GM23338 (cell line): ENCODE measurements at regions not wholly inside any gene's neighbourhood (a gene's known extent, or its start where the extent isn't known, plus 50 kb on each side); places are given as distances from the start of the nearest gene placed in this dataset.

Experiments
- ATAC-seq: fragments of 200-7000 bp; cut with Tn5 transposase; 3 replicates; pipeline ENCODE4 v1.9.1; 2020
- DNase-seq: peaks from one replicate; pipeline ENCODE4 v3.0.0-alpha.2; 2015; ENCODE audit warnings: low spot score
- H2AFZ ChIP-seq: fragments of 200-600 bp; sonication (generic); 2 replicates; pipeline ENCODE4 v1.8.0; 2016; ENCODE audit warnings: antibody characterized with exemption, mild to moderate bottlenecking, moderate library complexity
- H3F3A ChIP-seq: fragments of 200-600 bp; sonication (generic); replicated peaks from 2 replicates; pipeline ENCODE4 v1.8.0; 2017; ENCODE audit warnings: antibody characterized with exemption, mixed run types, low read depth
- H3K27ac ChIP-seq: fragments of 200-600 bp; sonication (generic); 2 replicates; pipeline ENCODE4 v1.6.1; 2016; ENCODE audit warnings: low read depth
- H3K27me3 ChIP-seq: fragments of 200-600 bp; sonication (generic); 2 replicates; pipeline ENCODE4 v1.8.0; 2016; ENCODE audit warnings: mild to moderate bottlenecking, mixed run types, moderate library complexity; ENCODE audit not compliant: insufficient read depth
- H3K36me3 ChIP-seq: fragments of 200-600 bp; sonication (generic); 2 replicates; pipeline ENCODE4 v1.8.0; 2016; ENCODE audit warnings: mild to moderate bottlenecking; ENCODE audit not compliant: insufficient read depth
- H3K4me1 ChIP-seq: fragments of 200-600 bp; sonication (generic); 2 replicates; pipeline ENCODE4 v1.8.0; 2016; ENCODE audit warnings: mild to moderate bottlenecking, moderate library complexity; ENCODE audit not compliant: insufficient read depth
- H3K4me2 ChIP-seq: fragments of 200-600 bp; sonication (generic); 2 replicates; pipeline ENCODE4 v1.7.1; 2017; ENCODE audit warnings: mixed run types
- H3K4me3 ChIP-seq: fragments of 200-600 bp; sonication (generic); 2 replicates; pipeline ENCODE4 v1.6.1; 2016; ENCODE audit warnings: mixed run types
- H3K79me2 ChIP-seq: fragments of 200-600 bp; sonication (generic); replicated peaks from 2 replicates; pipeline ENCODE4 v1.8.0; 2017; ENCODE audit warnings: mild to moderate bottlenecking; ENCODE audit not compliant: insufficient read depth
- H3K9me2 ChIP-seq: fragments of 200-600 bp; sonication (generic); 2 replicates; pipeline ENCODE4 v1.8.0; 2017; ENCODE audit not compliant: insufficient read depth
- H4K20me1 ChIP-seq: fragments of 200-600 bp; sonication (generic); replicated peaks from 2 replicates; pipeline ENCODE4 v1.8.0; 2017; ENCODE audit warnings: mild to moderate bottlenecking; ENCODE audit not compliant: insufficient read depth
- H3K27ac Mint-ChIP-seq: 2 replicates; pipeline ENCODE4 v1.8.0; 2020; ENCODE audit warnings: inconsistent platforms, mild to moderate bottlenecking, moderate library complexity, mixed read lengths
- H3K27me3 Mint-ChIP-seq: 3 replicates; pipeline ENCODE4 v1.8.0; 2022; ENCODE audit warnings: low read depth, mild to moderate bottlenecking, moderate library complexity, mixed read lengths, inconsistent platforms; ENCODE audit not compliant: insufficient read depth, poor library complexity
- H3K36me3 Mint-ChIP-seq: 3 replicates; pipeline ENCODE4 v1.8.0; 2021; ENCODE audit warnings: low read depth, mild to moderate bottlenecking, inconsistent platforms, moderate library complexity, mixed read lengths
- H3K4me1 Mint-ChIP-seq: 3 replicates; pipeline ENCODE4 v1.8.0; 2020; ENCODE audit warnings: mild to moderate bottlenecking, inconsistent platforms, mixed read lengths
- H3K4me3 Mint-ChIP-seq: 3 replicates; pipeline ENCODE4 v1.8.0; 2021; ENCODE audit warnings: moderate library complexity, mild to moderate bottlenecking, inconsistent platforms, mixed read lengths
- H3K9me3 Mint-ChIP-seq: 3 replicates; pipeline ENCODE4 v1.8.0; 2020; ENCODE audit warnings: moderate library complexity, mild to moderate bottlenecking, inconsistent platforms, mixed read lengths
- CREB1 ChIP-seq: fragments of 250-450 bp; sonication (Bioruptor Pico); IDR thresholded peaks from 2 replicates; pipeline ENCODE4 v1.5.0; 2020; ENCODE audit warnings: low read depth, mild to moderate bottlenecking, moderate library complexity
- EZH2 ChIP-seq: fragments of 200-600 bp; sonication (generic); IDR thresholded peaks from one replicate; pipeline ENCODE4 v1.8.0; 2017; ENCODE audit warnings: antibody characterized with exemption, mild to moderate bottlenecking, low read depth; ENCODE audit not compliant: unreplicated experiment
- EZH2phosphoT487 ChIP-seq: fragments of 200-600 bp; sonication (generic); IDR thresholded peaks from one replicate; pipeline ENCODE4 v1.8.1; 2018; ENCODE audit warnings: antibody characterized with exemption; ENCODE audit not compliant: unreplicated experiment
- JUNB ChIP-seq: IDR thresholded peaks from one replicate; pipeline ENCODE4 v1.6.1; 2016; ENCODE audit warnings: antibody characterized with exemption; ENCODE audit not compliant: unreplicated experiment
- NANOG ChIP-seq: IDR thresholded peaks from 2 replicates; pipeline ENCODE4 v1.6.1; 2016; ENCODE audit warnings: antibody characterized with exemption, borderline replicate concordance
- POLR2AphosphoS5 ChIP-seq: IDR thresholded peaks from 2 replicates; pipeline ENCODE4 v1.6.1; 2016; ENCODE audit warnings: antibody characterized with exemption, low read depth
- ZNF114 ChIP-seq: fragments of 250-450 bp; sonication (Bioruptor Pico); IDR thresholded peaks from 2 replicates; pipeline ENCODE4 v1.5.0; 2020; ENCODE audit warnings: mild to moderate bottlenecking, moderate library complexity
- ZNF331 ChIP-seq: fragments of 250-450 bp; sonication (Bioruptor Pico); IDR thresholded peaks from 2 replicates; pipeline ENCODE4 v1.5.0; 2020; ENCODE audit warnings: low read depth, mild to moderate bottlenecking, moderate library complexity
- TF ChIP-seq, protein P1 (sequence below): IDR thresholded peaks from 2 replicates; pipeline ENCODE4 v1.6.1; 2016; ENCODE audit warnings: antibody characterized with exemption
- TF ChIP-seq, protein P2 (sequence below), 2 experiments: fragments of 200-600 bp in 1 of 2; sonication (generic) in 1 of 2; conservative IDR thresholded peaks; 2 replicates each; pipeline versions ENCODE4 v1.5.1 to v1.6.1; 2016 to 2017; ENCODE audit warnings: antibody characterized with exemption in 2 of 2, low read depth in 2 of 2, mild to moderate bottlenecking in 2 of 2, moderate library complexity in 1 of 2
- TF ChIP-seq, protein P3 (sequence below): fragments of 250-450 bp; sonication (Bioruptor Pico); IDR thresholded peaks from 2 replicates; pipeline ENCODE4 v1.5.0; 2020; ENCODE audit warnings: mild to moderate bottlenecking, moderate library complexity
- TF ChIP-seq, protein P4 (sequence below): IDR thresholded peaks from one replicate; pipeline ENCODE4 v1.6.1; 2018; ENCODE audit warnings: antibody characterized with exemption; ENCODE audit not compliant: unreplicated experiment

DNA sequence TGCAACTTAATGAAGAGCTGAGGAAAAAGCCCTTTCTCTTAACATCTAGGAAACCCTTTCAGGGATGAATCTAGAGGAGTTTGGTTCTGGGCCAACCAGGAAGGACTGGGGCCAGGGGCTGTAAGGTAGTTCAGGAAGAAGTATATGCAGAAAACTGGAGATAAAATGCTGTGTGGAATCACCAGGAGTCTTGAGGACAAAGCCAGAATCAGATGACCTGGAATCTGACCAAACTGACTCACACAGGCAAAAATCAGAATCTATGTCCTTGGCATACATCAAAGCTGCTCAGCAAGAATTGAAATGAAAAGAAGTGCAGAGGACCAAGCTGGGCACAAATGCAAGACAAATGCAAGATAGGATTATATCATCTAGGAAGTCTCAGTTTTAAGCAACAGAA lies 59.4 kb upstream of the ATP2C1 start (continued):
- TF ChIP-seq, protein P1, sequence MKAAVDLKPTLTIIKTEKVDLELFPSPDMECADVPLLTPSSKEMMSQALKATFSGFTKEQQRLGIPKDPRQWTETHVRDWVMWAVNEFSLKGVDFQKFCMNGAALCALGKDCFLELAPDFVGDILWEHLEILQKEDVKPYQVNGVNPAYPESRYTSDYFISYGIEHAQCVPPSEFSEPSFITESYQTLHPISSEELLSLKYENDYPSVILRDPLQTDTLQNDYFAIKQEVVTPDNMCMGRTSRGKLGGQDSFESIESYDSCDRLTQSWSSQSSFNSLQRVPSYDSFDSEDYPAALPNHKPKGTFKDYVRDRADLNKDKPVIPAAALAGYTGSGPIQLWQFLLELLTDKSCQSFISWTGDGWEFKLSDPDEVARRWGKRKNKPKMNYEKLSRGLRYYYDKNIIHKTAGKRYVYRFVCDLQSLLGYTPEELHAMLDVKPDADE: no peak
- TF ChIP-seq NANOG: no peak

DNA sequence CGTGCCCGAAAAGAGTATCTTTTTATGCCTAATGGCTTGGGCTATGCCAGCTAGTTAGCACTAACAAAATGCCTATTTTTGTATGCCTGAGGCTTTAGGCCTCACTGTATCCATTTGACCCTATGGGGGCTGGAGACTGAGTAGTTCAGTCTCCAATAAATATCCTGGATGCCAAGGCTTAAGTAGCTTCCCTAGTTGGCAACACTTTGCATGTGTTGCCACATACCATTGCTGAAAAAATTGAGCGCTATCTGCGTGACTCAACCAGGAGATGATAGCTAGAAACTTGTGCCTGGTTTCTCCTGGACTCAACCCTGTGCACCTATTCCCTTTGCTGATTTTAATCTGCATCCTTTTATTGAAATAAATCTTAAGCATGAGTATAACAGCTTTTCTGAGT lies 58.4 kb upstream of the ATP2C1 start:
- Histone ChIP-seq H3K4me3 (no peak overlapping the region), H2AFZ (no peak overlapping the region), H3K36me3 (no peaks in the 10 kb centered on the region), H4K20me1 (no peaks in the 10 kb centered on the region), H3K4me2 (no peak overlapping the region), H3K4me1 (peaks cover 39% of the 10 kb centered on the region), H3K27me3 (no peaks in the 10 kb centered on the region), H3K27ac (no peak overlapping the region), H3K9me2 (no peaks in the 10 kb centered on the region), H3F3A (no peaks in the 10 kb centered on the region), H3K79me2 (no peaks in the 10 kb centered on the region)
- H3K4me1 Mint-ChIP-seq: peaks cover 44% of the 10 kb centered on the region
- ATAC-seq (no peak), DNase-seq (no peak)
- H3K36me3 Mint-ChIP-seq: no peaks in the 10 kb centered on the region
- no peak overlapping the region for H3K27ac Mint-ChIP-seq
- peaks cover 2% of the 10 kb centered on the region for H3K27me3 Mint-ChIP-seq
- H3K9me3 Mint-ChIP-seq: no peaks in the 10 kb centered on the region; the same call in 2 of the 3 replicates
- no peak overlapping the region for H3K4me3 Mint-ChIP-seq
- TF ChIP-seq ZNF331 (CRISPR knock-in tag) (no peak), CREB1 (CRISPR knock-in tag) (no peak), ZNF114 (CRISPR knock-in tag) (no peak), EZH2 (no peak), EZH2phosphoT487 (no peak), JUNB (no peak), NANOG (no peak), POLR2AphosphoS5 (no peak)
- TF ChIP-seq, protein P2, sequence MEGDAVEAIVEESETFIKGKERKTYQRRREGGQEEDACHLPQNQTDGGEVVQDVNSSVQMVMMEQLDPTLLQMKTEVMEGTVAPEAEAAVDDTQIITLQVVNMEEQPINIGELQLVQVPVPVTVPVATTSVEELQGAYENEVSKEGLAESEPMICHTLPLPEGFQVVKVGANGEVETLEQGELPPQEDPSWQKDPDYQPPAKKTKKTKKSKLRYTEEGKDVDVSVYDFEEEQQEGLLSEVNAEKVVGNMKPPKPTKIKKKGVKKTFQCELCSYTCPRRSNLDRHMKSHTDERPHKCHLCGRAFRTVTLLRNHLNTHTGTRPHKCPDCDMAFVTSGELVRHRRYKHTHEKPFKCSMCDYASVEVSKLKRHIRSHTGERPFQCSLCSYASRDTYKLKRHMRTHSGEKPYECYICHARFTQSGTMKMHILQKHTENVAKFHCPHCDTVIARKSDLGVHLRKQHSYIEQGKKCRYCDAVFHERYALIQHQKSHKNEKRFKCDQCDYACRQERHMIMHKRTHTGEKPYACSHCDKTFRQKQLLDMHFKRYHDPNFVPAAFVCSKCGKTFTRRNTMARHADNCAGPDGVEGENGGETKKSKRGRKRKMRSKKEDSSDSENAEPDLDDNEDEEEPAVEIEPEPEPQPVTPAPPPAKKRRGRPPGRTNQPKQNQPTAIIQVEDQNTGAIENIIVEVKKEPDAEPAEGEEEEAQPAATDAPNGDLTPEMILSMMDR (conservative IDR thresholded peaks at IDR 0.05; ENCODE audit: low read depth in 2 of 2): no peak
- TF ChIP-seq, protein P3, sequence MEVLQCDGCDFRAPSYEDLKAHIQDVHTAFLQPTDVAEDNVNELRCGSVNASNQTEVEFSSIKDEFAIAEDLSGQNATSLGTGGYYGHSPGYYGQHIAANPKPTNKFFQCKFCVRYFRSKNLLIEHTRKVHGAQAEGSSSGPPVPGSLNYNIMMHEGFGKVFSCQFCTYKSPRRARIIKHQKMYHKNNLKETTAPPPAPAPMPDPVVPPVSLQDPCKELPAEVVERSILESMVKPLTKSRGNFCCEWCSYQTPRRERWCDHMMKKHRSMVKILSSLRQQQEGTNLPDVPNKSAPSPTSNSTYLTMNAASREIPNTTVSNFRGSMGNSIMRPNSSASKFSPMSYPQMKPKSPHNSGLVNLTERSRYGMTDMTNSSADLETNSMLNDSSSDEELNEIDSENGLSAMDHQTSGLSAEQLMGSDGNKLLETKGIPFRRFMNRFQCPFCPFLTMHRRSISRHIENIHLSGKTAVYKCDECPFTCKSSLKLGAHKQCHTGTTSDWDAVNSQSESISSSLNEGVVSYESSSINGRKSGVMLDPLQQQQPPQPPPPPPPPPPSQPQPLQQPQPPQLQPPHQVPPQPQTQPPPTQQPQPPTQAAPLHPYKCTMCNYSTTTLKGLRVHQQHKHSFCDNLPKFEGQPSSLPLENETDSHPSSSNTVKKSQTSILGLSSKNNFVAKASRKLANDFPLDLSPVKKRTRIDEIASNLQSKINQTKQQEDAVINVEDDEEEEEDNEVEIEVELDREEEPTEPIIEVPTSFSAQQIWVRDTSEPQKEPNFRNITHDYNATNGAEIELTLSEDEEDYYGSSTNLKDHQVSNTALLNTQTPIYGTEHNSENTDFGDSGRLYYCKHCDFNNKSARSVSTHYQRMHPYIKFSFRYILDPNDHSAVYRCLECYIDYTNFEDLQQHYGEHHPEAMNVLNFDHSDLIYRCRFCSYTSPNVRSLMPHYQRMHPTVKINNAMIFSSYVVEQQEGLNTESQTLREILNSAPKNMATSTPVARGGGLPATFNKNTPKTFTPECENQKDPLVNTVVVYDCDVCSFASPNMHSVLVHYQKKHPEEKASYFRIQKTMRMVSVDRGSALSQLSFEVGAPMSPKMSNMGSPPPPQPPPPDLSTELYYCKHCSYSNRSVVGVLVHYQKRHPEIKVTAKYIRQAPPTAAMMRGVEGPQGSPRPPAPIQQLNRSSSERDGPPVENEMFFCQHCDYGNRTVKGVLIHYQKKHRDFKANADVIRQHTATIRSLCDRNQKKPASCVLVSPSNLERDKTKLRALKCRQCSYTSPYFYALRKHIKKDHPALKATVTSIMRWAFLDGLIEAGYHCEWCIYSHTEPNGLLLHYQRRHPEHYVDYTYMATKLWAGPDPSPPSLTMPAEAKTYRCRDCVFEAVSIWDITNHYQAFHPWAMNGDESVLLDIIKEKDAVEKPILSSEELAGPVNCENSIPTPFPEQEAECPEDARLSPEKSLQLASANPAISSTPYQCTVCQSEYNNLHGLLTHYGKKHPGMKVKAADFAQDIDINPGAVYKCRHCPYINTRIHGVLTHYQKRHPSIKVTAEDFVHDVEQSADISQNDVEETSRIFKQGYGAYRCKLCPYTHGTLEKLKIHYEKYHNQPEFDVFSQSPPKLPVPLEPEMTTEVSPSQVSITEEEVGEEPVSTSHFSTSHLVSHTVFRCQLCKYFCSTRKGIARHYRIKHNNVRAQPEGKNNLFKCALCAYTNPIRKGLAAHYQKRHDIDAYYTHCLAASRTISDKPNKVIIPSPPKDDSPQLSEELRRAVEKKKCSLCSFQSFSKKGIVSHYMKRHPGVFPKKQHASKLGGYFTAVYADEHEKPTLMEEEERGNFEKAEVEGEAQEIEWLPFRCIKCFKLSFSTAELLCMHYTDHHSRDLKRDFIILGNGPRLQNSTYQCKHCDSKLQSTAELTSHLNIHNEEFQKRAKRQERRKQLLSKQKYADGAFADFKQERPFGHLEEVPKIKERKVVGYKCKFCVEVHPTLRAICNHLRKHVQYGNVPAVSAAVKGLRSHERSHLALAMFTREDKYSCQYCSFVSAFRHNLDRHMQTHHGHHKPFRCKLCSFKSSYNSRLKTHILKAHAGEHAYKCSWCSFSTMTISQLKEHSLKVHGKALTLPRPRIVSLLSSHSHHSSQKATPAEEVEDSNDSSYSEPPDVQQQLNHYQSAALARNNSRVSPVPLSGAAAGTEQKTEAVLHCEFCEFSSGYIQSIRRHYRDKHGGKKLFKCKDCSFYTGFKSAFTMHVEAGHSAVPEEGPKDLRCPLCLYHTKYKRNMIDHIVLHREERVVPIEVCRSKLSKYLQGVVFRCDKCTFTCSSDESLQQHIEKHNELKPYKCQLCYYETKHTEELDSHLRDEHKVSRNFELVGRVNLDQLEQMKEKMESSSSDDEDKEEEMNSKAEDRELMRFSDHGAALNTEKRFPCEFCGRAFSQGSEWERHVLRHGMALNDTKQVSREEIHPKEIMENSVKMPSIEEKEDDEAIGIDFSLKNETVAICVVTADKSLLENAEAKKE (CRISPR knock-in tag): no peak
- TF ChIP-seq, protein P1: no peak
- TF ChIP-seq, protein P4, sequence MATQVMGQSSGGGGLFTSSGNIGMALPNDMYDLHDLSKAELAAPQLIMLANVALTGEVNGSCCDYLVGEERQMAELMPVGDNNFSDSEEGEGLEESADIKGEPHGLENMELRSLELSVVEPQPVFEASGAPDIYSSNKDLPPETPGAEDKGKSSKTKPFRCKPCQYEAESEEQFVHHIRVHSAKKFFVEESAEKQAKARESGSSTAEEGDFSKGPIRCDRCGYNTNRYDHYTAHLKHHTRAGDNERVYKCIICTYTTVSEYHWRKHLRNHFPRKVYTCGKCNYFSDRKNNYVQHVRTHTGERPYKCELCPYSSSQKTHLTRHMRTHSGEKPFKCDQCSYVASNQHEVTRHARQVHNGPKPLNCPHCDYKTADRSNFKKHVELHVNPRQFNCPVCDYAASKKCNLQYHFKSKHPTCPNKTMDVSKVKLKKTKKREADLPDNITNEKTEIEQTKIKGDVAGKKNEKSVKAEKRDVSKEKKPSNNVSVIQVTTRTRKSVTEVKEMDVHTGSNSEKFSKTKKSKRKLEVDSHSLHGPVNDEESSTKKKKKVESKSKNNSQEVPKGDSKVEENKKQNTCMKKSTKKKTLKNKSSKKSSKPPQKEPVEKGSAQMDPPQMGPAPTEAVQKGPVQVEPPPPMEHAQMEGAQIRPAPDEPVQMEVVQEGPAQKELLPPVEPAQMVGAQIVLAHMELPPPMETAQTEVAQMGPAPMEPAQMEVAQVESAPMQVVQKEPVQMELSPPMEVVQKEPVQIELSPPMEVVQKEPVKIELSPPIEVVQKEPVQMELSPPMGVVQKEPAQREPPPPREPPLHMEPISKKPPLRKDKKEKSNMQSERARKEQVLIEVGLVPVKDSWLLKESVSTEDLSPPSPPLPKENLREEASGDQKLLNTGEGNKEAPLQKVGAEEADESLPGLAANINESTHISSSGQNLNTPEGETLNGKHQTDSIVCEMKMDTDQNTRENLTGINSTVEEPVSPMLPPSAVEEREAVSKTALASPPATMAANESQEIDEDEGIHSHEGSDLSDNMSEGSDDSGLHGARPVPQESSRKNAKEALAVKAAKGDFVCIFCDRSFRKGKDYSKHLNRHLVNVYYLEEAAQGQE: no peak
